Vagina (tissue), 2 donors: ENCODE measurements at regions not wholly inside any gene's neighbourhood (a gene's known extent, or its start where the extent isn't known, plus 50 kb on each side); places are given as distances from the start of the nearest gene placed in this dataset.
A peak's percentile ranks its signal among the peaks of the same experiment; 100 is the strongest.

Experiments
- CTCF ChIP-seq, 3 experiments: fragments of 450-650 bp in 2 of 3; fragments of 200-600 bp in 1 of 3; sonication (generic) in 1 of 3; IDR thresholded peaks; one replicate each; pipeline ENCODE4 v1.5.1; 2017 to 2019; ENCODE audit warnings: antibody characterized with exemption in 3 of 3, mild to moderate bottlenecking in 2 of 3, moderate library complexity in 2 of 3
- POLR2A ChIP-seq, 2 donors: fragments of 450-650 bp; IDR thresholded peaks; one replicate each; pipeline ENCODE4 v1.6.1; 2017; ENCODE audit warnings: antibody characterized with exemption in 2 of 2, mild to moderate bottlenecking in 2 of 2, moderate library complexity in 2 of 2
- POLR2AphosphoS5 ChIP-seq, 2 donors: sonication (generic); formaldehyde crosslinking; IDR thresholded peaks; one replicate each; pipeline ENCODE4 v1.9.0; 2017; ENCODE audit warnings: antibody characterized with exemption in 2 of 2, mild to moderate bottlenecking in 2 of 2, low read depth in 1 of 2; ENCODE audit not compliant: insufficient read depth in 1 of 2

GRCh38 chr14:53368711-53369201, 215.6 kb upstream of the DDHD1 start:
- TF ChIP-seq POLR2A (IDR thresholded peaks at IDR 0.05) (no peak), CTCF (IDR thresholded peaks at IDR 0.05) (no peak), POLR2AphosphoS5 (IDR thresholded peaks at IDR 0.05; ENCODE audit: insufficient read depth in 1 of 2, low read depth in 1 of 2) (peak in 1 of 2 donors; percentile 19)
